Esophagus muscularis mucosa (tissue), 4 donors: ENCODE measurements at regions not wholly inside any gene's neighbourhood (a gene's known extent, or its start where the extent isn't known, plus 50 kb on each side); places are given as distances from the start of the nearest gene placed in this dataset.

Source experiments
- DNase-seq: peaks from one replicate; pipeline ENCODE4 v3.0.0-alpha.2; 2017; ENCODE audit errors: extremely low spot score
- H3K27ac ChIP-seq, 4 donors: fragments of 200-600 bp; sonication (generic); replicated peaks in 1 of 4; 1 replicate in 3 of 4; 2 replicates in 1 of 4; pipeline ENCODE4 v1.5.1; 2016 to 2019; ENCODE audit warnings: mild to moderate bottlenecking in 1 of 4
- H3K27me3 ChIP-seq, 4 donors: fragments of 200-600 bp; sonication (generic); one replicate each; pipeline versions ENCODE4 v1.5.1 to v1.6.0; 2016 to 2019
- H3K36me3 ChIP-seq, 4 donors: fragments of 200-600 bp; sonication (generic); one replicate each; pipeline ENCODE4 v1.5.1; 2016 to 2019
- H3K4me1 ChIP-seq, 4 donors: fragments of 200-600 bp; sonication (generic); one replicate each; pipeline ENCODE4 v1.5.1; 2016 to 2019
- H3K4me3 ChIP-seq, 4 donors: fragments of 200-600 bp; sonication (generic); 1 replicate in 2 of 4; 2 replicates in 2 of 4; pipeline ENCODE4 v1.5.1; 2016 to 2019; ENCODE audit warnings: mild to moderate bottlenecking in 4 of 4, moderate library complexity in 1 of 4
- H3K9me3 ChIP-seq, 4 donors: fragments of 200-600 bp; sonication (generic); 1 replicate in 3 of 4; 2 replicates in 1 of 4; pipeline ENCODE4 v1.5.1; 2016 to 2019
- EP300 ChIP-seq: sonication (generic); formaldehyde crosslinking; IDR thresholded peaks from one replicate; pipeline ENCODE4 v1.6.1; 2017; ENCODE audit warnings: antibody characterized with exemption
- POLR2A ChIP-seq: fragments of 450-650 bp; IDR thresholded peaks from one replicate; pipeline ENCODE4 v1.6.1; 2017; ENCODE audit warnings: antibody characterized with exemption, moderate library complexity, mild to moderate bottlenecking, low read depth
- POLR2AphosphoS5 ChIP-seq, 2 donors: sonication (generic); formaldehyde crosslinking; IDR thresholded peaks; one replicate each; pipeline ENCODE4 v1.6.1; 2017; ENCODE audit warnings: antibody characterized with exemption in 2 of 2
- WGBS: methylation state at CpG from one replicate; pipeline ENCODE4 v1.1.5; 2018; 5-methylcytosine and 5-hydroxymethylcytosine counted together
- intact Hi-C: fragments of 100-400 bp; cut with DNase I; formaldehyde crosslinking; loops from one replicate; pipeline ENCODE4 v1.15.1; 2023
- TF ChIP-seq, protein P1 (sequence below), 3 experiments: fragments of 200-600 bp in 2 of 3; fragments of 450-650 bp in 1 of 3; sonication (generic) in 2 of 3; IDR thresholded peaks; one replicate each; pipeline ENCODE4 v1.5.1; 2017 to 2019; ENCODE audit warnings: antibody characterized with exemption in 3 of 3, mild to moderate bottlenecking in 2 of 3, moderate library complexity in 1 of 3

DNA sequence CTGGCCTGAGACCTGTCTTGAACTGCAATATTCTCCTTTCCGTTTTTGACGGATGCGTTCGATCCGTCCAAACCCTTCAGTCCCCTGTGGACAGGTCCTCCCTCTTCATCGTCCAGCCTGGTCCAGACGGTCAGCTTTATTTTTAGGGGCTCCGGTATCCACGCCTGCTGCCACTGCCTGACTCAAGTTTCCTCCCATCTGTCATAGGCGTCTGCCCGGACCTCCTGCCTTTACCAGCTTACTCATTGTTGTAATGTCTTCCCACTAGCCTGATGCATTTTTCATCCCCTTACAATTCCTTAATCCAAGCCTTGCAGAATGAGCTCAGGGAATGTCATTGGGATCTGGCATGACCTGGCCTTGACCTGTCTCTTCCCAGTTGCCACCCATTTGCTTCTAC, 145.8 kb downstream of the TENT4A start:
- H3K36me3 ChIP-seq = no peaks in the 10 kb centered on the region
- no peak for DNase-seq
- no peaks in the 10 kb centered on the region for H3K4me1 ChIP-seq
- H3K9me3 ChIP-seq = peaks cover 0 to 12% (median 7%) of the 10 kb centered on the region in 4 donors
- no peaks in the 10 kb centered on the region for H3K27me3 ChIP-seq
- TF ChIP-seq EP300 (no peak), POLR2AphosphoS5 (IDR thresholded peaks at IDR 0.05) (no peak), POLR2A (no peak)
- TF ChIP-seq, protein P1, sequence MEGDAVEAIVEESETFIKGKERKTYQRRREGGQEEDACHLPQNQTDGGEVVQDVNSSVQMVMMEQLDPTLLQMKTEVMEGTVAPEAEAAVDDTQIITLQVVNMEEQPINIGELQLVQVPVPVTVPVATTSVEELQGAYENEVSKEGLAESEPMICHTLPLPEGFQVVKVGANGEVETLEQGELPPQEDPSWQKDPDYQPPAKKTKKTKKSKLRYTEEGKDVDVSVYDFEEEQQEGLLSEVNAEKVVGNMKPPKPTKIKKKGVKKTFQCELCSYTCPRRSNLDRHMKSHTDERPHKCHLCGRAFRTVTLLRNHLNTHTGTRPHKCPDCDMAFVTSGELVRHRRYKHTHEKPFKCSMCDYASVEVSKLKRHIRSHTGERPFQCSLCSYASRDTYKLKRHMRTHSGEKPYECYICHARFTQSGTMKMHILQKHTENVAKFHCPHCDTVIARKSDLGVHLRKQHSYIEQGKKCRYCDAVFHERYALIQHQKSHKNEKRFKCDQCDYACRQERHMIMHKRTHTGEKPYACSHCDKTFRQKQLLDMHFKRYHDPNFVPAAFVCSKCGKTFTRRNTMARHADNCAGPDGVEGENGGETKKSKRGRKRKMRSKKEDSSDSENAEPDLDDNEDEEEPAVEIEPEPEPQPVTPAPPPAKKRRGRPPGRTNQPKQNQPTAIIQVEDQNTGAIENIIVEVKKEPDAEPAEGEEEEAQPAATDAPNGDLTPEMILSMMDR (IDR thresholded peaks at IDR 0.05) = no peak
- no peak overlapping the region for H3K27ac ChIP-seq
- intact Hi-C loops = no loop called here
- H3K4me3 ChIP-seq = no peak overlapping the region
- 86% methylated on average over 11 of the region's 11 CpGs for WGBS

DNA sequence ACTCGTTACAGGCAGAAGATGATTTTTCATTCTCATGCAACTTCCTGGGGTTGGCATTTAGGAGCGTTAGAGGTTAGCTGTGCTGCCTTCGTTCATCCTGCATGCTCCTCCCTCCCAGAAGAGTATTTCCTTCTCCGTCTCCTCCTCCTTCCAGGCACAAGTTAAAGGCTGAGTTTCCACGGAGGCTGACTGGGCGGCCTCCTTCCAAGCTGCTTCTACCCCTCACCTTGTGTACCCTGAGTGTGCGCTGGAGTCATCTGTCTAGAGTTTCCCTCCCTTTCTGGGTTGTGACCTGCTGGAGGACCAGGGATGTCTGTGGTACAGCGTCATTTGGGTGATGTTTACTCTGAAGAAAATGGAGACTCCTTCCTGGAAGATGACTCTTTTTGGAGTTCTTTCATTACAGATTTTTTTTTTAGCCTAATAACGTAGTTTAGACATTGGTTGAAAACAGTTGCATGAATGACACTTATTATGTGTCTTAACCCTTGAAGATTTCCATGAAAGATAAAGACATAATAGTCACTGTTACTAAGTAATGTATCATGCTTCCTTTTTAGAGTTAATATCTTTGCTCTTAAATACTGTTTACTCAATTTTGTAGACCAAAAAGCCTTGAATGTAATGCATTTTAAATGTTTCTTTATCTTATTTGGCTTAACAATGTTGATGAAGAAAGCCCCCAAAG, 146.9 kb downstream of the TENT4A start:
- Histone ChIP-seq H3K4me3 (no peak overlapping the region), H3K27ac (no peak overlapping the region), H3K4me1 (no peaks in the 10 kb centered on the region), H3K27me3 (no peaks in the 10 kb centered on the region), H3K36me3 (no peaks in the 10 kb centered on the region), H3K9me3 (peaks cover 0 to 12% (median 7%) of the 10 kb centered on the region in 4 donors)
- intact Hi-C loops = no loop called here
- no peak for TF ChIP-seq POLR2AphosphoS5 (IDR thresholded peaks at IDR 0.05)
- TF ChIP-seq EP300 = no peak
- TF ChIP-seq, protein P1 (IDR thresholded peaks at IDR 0.05) = no peak
- TF ChIP-seq POLR2A = no peak
- 77% methylated on average over 9 of the region's 9 CpGs for WGBS
- no peak for DNase-seq

DNA sequence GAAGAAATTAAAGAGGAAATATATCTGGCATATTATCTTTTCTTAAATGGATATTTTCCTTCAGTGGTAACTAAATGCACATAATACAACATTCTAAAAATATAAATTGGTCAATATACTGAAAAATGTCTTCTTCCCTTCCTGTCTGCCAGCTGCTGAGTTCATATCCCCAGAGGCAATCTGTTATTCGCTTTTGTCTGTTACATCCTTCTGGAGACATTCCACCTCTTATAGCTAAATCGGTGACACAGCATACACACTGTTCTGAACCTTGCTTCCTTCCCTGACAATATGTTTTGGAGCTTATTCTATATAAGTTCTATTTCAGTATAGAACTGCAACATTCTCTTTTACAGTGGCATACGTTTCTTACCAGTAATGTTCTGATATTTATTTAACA, 147.8 kb downstream of the TENT4A start:
- H3K27me3 ChIP-seq = no peaks in the 10 kb centered on the region
- WGBS = 51% methylated on average over 3 of the region's 3 CpGs
- no peaks in the 10 kb centered on the region for H3K36me3 ChIP-seq
- no peak for DNase-seq
- H3K9me3 ChIP-seq = peaks cover 0 to 12% (median 7%) of the 10 kb centered on the region in 4 donors
- TF ChIP-seq POLR2A = no peak
- TF ChIP-seq, protein P1 (IDR thresholded peaks at IDR 0.05) = no peak
- TF ChIP-seq POLR2AphosphoS5 (IDR thresholded peaks at IDR 0.05) = no peak
- no peak for TF ChIP-seq EP300
- no peak overlapping the region for H3K4me3 ChIP-seq
- no peak overlapping the region for H3K27ac ChIP-seq
- H3K4me1 ChIP-seq = no peaks in the 10 kb centered on the region
- intact Hi-C loops = no loop called here

DNA sequence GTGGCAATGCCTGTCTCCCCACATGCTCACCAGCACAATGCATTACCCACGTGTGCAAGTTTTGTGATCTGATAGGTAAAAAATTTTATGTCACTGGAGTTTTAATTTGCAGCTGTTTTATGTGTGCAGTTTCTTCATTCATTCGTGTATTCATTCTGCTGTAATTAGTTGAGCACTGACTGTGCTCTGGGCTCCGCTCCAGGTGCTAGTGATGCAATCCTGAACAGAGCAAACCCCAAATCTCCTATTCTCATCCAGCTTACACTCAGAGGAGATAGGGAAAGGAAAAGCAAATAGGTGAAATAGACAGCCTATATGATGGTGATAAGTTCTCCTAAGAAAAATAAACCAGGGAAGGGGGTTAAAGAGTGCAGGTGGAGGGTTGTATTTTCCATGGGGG, 148.4 kb downstream of the TENT4A start:
- H3K9me3 ChIP-seq = peaks cover 0 to 12% (median 7%) of the 10 kb centered on the region in 4 donors
- intact Hi-C loops = no loop called here
- no peak for DNase-seq
- no peaks in the 10 kb centered on the region for H3K4me1 ChIP-seq
- 74% methylated on average over 3 of the region's 3 CpGs for WGBS
- no peak overlapping the region for H3K27ac ChIP-seq
- H3K36me3 ChIP-seq = no peaks in the 10 kb centered on the region
- no peak for TF ChIP-seq EP300
- TF ChIP-seq, protein P1 (IDR thresholded peaks at IDR 0.05) = no peak
- TF ChIP-seq POLR2AphosphoS5 (IDR thresholded peaks at IDR 0.05) = no peak
- TF ChIP-seq POLR2A = no peak
- no peaks in the 10 kb centered on the region for H3K27me3 ChIP-seq
- no peak overlapping the region for H3K4me3 ChIP-seq

DNA sequence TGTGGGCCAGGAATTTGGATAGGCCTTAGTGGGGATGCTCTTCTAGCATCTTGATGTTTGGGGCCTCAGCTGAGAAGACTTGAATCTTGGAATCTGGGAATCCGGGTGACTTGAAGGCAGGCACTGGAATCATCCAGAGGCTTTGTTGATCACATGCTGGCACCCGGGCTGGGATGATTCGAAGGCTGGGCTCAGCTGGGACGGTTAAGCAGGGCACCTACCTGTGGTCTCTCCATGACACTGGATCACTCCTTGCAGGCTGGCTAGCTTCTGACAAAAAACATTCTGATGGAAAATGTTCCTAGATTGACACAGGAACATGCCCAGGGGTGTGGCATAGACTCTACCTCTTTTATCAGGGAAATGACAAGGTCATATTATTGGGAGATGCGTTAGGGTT, 149.1 kb downstream of the TENT4A start:
- Histone ChIP-seq H3K27ac (no peak overlapping the region), H3K4me1 (no peaks in the 10 kb centered on the region), H3K36me3 (no peaks in the 10 kb centered on the region), H3K9me3 (peaks cover 0 to 12% (median 7%) of the 10 kb centered on the region in 4 donors), H3K4me3 (no peak overlapping the region), H3K27me3 (no peaks in the 10 kb centered on the region)
- 91% methylated on average over 3 of the region's 5 CpGs for WGBS
- intact Hi-C loops = no loop called here
- TF ChIP-seq POLR2A (no peak), POLR2AphosphoS5 (IDR thresholded peaks at IDR 0.05) (no peak), EP300 (no peak)
- TF ChIP-seq, protein P1 (IDR thresholded peaks at IDR 0.05) = no peak
- DNase-seq = no peak
